HT-29 (cell line): ENCODE measurements at regions not wholly inside any gene's neighbourhood (a gene's known extent, or its start where the extent isn't known, plus 50 kb on each side); places are given as distances from the start of the nearest gene placed in this dataset.

ENCODE experiments used
- DNase-seq: peaks from one replicate; pipeline ENCODE4 v3.0.0-alpha.2; 2015; ENCODE audit warnings: low spot score

GRCh38 chr9:134502266-134502791 is 139.3 kb upstream of the COL5A1 start:
- DNase-seq = no peak

GRCh38 chr9:134502809-134503211 is 138.8 kb upstream of the COL5A1 start:
- peak; percentile 31 for DNase-seq

DNA sequence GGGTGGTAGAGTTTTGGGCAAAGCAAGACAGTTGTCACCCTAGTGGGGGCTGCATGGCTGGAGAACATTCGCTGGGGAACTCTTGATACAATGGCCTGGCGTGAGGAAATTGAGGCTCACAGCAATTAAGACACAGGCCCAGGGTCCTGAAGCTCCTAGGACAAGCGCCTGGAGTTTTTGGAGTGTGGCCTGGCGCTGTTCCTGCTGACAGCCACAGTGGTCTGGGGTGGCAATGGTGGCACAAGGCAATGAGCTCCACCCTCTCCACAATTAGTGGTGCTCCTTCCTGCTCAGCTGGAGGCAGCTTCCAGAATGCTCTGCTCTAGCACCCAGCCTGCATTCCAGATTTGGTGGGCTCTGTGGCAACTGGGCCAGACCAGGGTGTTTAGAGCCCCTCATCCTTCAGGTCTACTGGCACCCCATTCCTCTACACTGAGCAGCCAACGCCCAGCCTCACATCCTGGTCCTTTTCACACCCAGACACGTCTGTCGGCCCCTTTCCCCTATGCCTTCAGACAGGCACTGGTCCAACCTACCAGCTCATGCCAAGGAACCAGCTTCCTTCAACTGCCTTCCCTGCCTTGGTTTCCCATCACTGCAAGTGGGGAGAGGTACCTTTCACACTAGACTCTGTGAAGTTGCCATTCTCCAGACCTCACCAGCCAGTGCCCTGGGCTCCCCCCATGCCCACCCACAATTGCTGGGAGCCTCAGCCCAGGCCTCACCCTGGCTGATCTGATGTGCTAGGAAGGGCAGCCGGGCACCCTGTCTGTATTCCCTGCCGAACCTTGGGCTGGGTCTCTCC is 138.1 kb upstream of the COL5A1 start:
- DNase-seq = no peak

DNA sequence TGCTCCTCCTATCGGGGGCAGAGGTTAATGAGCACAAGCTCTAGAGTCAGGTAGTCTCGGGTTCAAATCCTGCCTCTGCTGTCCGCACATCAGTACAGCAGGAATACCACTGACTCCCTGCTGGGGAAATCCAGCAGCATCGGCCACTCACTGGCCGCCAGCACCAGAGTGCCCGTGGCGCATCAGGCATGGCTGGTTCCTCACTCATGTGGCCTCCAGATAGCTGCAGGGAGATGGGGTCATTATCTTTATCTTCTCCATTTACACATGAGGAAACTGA is 137.6 kb upstream of the COL5A1 start:
- DNase-seq = no peak

- DNase-seq = no peak
Observed at GRCh38 chr9:134505032-134505431, 136.6 kb upstream of the COL5A1 start.

GRCh38 chr9:134509281-134509680 is 132.3 kb upstream of the COL5A1 start:
- DNase-seq = no peak

DNA sequence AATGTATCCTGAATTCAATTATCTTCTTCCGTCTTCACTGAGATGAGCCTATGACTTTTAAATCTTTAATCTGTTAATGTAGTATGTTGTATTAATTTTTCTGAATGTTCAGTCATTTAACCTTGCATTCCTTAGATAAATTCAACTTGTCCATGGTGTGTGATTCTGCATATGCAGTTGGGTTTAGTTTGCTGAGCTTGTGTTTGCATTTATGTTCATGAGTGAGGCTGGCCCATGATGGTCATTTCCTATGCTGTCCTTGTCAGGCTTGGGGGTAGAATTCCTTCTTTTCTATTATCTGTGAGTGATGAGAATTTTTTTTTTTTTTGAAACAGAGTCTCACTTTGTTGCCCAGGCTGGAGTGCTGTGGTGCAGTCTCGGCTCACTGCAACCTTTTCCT is 131.8 kb upstream of the COL5A1 start:
- no peak for DNase-seq

DNA sequence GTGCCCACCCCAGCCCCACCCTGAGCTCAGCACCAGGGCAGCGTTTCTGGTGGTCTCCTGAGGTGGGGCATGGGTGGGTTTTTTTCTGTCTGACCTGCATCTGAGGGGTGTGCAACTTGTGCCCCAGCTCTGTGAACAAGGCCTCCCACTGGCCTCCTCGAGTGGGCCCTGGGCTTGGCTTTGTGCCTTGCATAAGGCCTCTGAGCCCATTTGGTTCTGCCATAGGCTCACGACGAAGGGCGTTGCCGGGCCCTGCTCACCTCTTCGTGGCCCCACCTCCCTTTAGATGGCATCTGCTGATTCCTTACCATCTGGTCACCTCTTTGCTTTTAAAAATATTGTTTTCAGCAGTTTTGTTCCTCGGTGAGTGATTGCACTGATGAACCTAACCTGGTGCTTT is 127.1 kb upstream of the COL5A1 start:
- DNase-seq = no peak

- no peak for DNase-seq
Observed at GRCh38 chr9:134515026-134515821, 126.4 kb upstream of the COL5A1 start.

DNA sequence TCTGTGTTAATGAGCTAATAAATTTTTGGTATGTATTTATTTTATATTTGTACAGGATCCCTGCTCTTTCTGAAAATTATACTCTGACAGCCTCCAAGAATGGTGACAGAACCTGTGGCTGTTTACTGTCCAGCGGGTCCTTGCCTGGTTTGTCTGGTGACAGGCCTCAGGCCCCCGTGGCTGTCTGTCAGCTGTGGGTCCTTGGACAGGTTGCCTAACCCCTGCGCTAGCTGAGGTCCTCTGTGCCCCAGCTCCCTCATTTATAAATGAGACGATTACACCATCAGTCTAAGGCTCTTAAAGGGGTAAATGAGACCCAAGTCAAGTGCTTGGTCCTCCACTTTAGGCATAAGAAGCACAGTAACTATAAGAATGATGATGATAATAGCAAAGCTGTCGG is 125.1 kb upstream of the COL5A1 start:
- DNase-seq = no peak

DNA sequence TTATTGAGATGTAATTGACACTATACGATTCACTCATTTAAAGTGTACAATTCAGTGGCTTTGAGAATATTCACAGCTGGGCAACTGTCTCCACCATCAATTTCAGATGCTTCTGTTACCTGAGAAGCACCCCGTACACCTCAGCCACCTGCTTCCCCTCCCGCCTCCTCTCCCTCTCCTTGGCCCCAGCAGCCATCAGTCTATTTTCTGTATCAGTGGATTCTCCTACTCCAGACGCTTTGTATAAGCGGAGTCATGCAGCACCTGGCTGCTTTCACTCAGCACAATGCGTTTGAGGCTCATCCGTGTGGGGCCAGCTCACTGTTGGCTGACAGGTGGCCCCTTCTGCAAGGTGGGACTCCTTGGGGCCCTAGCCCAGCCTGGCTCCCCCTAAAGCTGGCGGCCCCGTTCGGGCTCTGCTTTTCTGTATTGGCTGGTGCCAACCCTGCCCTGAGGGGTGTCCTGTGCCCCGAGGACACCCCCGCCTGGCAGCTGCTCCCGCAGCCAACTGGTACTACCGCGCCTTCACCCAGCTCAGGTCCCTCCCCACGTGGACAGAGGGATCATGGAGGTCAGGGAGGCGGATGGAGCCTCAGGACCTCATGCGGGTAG is 124.4 kb upstream of the COL5A1 start:
- DNase-seq = no peak

- DNase-seq = no peak
Observed at GRCh38 chr9:134518004-134518606, 123.5 kb upstream of the COL5A1 start.

- DNase-seq = no peak
Observed at GRCh38 chr9:134519375-134520070, 122.1 kb upstream of the COL5A1 start.

DNA sequence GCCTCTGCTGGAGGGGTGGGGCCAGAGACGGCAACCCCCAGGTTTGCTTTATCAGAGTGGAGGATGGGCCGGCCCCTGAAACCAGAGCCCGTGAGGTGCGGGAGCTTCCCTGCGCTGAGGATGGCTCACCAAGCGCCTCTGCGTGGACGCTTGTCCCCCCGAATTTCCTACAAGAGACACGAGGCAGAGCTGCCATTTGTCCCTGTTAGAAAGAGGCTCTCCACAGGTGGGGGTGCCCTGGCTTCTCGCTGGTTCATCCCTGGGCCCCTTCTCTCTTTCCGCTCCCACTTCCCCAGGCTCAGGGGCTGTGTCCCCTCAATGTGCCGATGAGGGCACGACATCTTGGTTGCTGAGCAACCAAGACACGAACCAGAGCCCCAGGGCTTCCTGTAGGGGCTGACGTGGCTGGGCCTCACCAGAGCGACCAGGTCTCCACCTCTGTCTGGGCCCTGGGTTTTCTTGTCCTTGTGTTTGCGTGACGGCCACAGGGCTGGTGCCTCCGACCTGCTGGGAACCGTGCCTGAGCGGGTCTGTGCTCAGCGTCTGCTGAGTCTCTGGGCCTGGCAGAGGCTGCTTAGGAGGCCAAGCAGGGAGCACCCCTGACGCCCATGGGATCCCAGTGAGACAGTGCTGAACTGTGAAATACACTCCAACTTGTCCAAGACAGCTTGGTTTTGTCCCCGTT is 119.6 kb upstream of the COL5A1 start:
- no peak for DNase-seq

GRCh38 chr9:134522502-134522848 is 119.1 kb upstream of the COL5A1 start:
- DNase-seq = no peak

GRCh38 chr9:134522976-134523375 is 118.6 kb upstream of the COL5A1 start:
- DNase-seq = no peak

GRCh38 chr9:134525070-134525815 is 116.4 kb upstream of the COL5A1 start:
- no peak for DNase-seq

- no peak for DNase-seq
Observed at GRCh38 chr9:134525841-134526583, 115.6 kb upstream of the COL5A1 start.
